ENCODE measurements at regions not wholly inside any gene's neighbourhood (a gene's known extent, or its start where the extent isn't known, plus 50 kb on each side); places are given as distances from the start of the nearest gene placed in this dataset.
"Not testable (repeated sequence)": the region's sequence is repeated elsewhere in the genome, so short reads cannot be mapped to it uniquely, and the experiment has no call there.

DNA sequence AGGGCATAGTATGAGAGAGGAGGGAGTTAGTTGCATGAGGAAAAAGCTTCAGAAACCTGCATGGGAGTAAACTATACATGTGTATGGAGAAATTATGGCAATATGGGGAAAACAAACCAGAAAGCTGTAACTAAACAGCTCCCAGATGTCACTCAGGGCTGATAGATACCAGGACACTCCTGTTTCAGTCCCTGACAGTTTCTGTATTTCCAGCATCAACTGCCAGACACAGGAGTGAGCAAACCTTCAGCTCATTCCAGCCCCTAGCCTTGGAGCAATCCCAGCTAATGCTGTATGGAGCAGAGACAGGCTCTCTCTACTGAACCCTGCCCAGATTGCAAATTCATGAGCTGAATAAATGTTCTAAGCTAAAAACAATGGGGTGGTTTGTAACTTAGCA, 382.9 kb upstream of the MAGEB18 start:
- TF ChIP-seq, protein P1, sequence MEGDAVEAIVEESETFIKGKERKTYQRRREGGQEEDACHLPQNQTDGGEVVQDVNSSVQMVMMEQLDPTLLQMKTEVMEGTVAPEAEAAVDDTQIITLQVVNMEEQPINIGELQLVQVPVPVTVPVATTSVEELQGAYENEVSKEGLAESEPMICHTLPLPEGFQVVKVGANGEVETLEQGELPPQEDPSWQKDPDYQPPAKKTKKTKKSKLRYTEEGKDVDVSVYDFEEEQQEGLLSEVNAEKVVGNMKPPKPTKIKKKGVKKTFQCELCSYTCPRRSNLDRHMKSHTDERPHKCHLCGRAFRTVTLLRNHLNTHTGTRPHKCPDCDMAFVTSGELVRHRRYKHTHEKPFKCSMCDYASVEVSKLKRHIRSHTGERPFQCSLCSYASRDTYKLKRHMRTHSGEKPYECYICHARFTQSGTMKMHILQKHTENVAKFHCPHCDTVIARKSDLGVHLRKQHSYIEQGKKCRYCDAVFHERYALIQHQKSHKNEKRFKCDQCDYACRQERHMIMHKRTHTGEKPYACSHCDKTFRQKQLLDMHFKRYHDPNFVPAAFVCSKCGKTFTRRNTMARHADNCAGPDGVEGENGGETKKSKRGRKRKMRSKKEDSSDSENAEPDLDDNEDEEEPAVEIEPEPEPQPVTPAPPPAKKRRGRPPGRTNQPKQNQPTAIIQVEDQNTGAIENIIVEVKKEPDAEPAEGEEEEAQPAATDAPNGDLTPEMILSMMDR (IDR thresholded peaks at IDR 0.05) = no peak
- Mint-ChIP-seq H3K27me3 (no peaks in the 10 kb centered on the region), H3K4me1 (ENCODE audit: low read depth) (no peaks in the 10 kb centered on the region), H3K4me3 (no peak overlapping the region), H3K9me3 (no peaks in the 10 kb centered on the region), H3K36me3 (ENCODE audit: low read depth) (no peaks in the 10 kb centered on the region), H3K27ac (no peak overlapping the region)
- intact Hi-C loops (cut with micrococcal nuclease) = no loop called here
- ChIA-PET POLR2A (no interaction called here), CTCF (no interaction called here)
- ATAC-seq = no peak
- DNase-seq = no peak

DNA sequence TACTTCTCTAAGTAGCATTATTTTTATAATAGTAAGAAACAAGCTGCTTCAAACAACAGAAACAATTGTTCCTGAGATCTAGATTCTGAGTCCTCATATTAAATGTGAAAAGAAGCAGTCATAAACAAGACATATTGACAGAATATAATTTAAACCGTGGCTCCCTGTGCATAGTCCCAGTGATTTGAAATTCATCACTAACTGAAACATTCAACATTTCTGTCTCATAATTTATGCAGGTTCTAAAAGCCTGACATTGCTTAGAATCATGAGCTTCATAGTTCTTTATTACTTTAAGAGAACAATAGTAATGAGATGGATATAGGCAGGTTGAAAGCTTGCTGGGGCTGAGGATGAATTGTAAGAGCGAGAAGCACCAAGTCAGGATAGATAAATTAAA, 375.5 kb upstream of the MAGEB18 start:
- ATAC-seq (no peak), DNase-seq (no peak)
- Mint-ChIP-seq H3K36me3 (ENCODE audit: low read depth) (no peaks in the 10 kb centered on the region), H3K27me3 (no peaks in the 10 kb centered on the region), H3K27ac (no peak overlapping the region), H3K4me1 (ENCODE audit: low read depth) (no peaks in the 10 kb centered on the region), H3K4me3 (no peak overlapping the region), H3K9me3 (no peaks in the 10 kb centered on the region)
- CTCF ChIA-PET = no interaction called here
- intact Hi-C loops (cut with micrococcal nuclease) = no loop called here
- POLR2A ChIA-PET = no interaction called here
- TF ChIP-seq, protein P1 (IDR thresholded peaks at IDR 0.05) = no peak

DNA sequence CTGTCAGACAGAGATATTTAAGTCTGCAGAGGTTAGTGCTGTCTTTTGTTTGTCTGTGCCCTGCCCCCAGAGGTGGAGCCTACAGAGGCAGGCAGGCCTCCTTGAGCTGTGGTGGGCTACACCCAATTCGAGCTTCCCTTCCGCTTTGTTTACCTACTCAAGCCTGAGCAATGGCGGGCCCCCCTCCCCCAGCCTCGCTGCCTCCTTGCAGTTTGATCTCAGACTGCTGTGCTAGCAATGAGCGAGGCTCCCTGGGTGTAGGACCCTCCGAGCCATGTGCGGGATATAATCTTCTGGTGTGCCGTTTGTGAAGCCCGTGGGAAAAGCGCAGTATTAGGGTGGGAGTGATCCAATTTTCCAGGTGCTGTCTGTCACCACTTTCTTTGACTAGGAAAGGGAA, 366.3 kb upstream of the MAGEB18 start:
- H3K4me1 Mint-ChIP-seq (ENCODE audit: low read depth); H3K27me3 Mint-ChIP-seq; H3K4me3 Mint-ChIP-seq; POLR2A ChIA-PET; H3K27ac Mint-ChIP-seq; H3K36me3 Mint-ChIP-seq (ENCODE audit: low read depth); H3K9me3 Mint-ChIP-seq; CTCF ChIA-PET; DNase-seq; ATAC-seq; intact Hi-C loops (cut with micrococcal nuclease): not testable (repeated sequence)

DNA sequence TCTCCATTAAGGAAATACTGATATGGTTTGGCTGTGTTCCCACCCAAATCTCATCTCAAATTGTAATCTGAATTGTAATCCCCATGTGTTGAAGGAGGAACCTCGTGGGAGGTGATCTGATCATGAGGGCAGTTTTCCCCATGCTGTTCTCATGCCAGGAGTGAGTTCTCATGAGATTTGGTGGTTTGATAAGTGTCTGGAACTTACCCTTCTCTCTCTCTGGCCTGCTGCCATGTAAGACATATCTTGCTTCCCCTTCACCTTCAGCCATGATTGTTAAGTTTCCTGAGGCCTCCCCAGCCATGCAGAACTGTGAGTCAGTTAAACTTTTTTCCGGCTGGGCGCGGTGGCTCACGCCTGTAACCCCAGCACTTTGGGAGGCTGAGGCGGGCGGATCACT, 340.3 kb upstream of the MAGEB18 start:
- H3K9me3 Mint-ChIP-seq; DNase-seq; H3K36me3 Mint-ChIP-seq (ENCODE audit: low read depth); ATAC-seq; H3K4me3 Mint-ChIP-seq; intact Hi-C loops (cut with micrococcal nuclease); CTCF ChIA-PET; POLR2A ChIA-PET; H3K27ac Mint-ChIP-seq; H3K4me1 Mint-ChIP-seq (ENCODE audit: low read depth); H3K27me3 Mint-ChIP-seq: not testable (repeated sequence)

DNA sequence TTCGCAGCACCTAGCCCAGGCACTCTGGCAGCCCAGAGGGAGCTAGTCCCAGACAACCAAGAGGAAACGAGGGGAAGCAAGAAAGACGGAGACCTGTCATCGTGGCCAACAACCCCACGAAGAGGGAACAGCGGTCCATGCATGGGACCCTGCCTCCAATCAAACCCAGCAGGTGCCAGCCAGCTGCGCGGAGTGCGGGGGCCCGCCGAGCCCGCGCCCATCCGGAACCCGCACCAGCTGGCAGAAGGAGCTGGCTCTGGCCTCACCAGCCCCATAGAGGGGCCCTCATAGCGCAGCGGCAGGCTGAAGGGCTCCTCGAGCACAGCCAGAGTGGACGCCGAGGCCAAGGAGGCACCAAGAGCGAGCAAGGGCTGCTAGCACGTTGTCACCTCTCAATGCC, 332.4 kb upstream of the MAGEB18 start:
- ATAC-seq (no peak), DNase-seq (no peak)
- H3K4me3 Mint-ChIP-seq = no peak overlapping the region
- POLR2A ChIA-PET = no interaction called here
- intact Hi-C loops (cut with micrococcal nuclease) = no loop called here
- TF ChIP-seq, protein P1 (IDR thresholded peaks at IDR 0.05) = no peak
- H3K4me1 Mint-ChIP-seq (ENCODE audit: low read depth) = no peaks in the 10 kb centered on the region
- no peaks in the 10 kb centered on the region for H3K36me3 Mint-ChIP-seq (ENCODE audit: low read depth)
- no peaks in the 10 kb centered on the region for H3K27me3 Mint-ChIP-seq
- CTCF ChIA-PET = no interaction called here
- H3K9me3 Mint-ChIP-seq = peaks cover 2% of the 10 kb centered on the region
- no peak overlapping the region for H3K27ac Mint-ChIP-seq

DNA sequence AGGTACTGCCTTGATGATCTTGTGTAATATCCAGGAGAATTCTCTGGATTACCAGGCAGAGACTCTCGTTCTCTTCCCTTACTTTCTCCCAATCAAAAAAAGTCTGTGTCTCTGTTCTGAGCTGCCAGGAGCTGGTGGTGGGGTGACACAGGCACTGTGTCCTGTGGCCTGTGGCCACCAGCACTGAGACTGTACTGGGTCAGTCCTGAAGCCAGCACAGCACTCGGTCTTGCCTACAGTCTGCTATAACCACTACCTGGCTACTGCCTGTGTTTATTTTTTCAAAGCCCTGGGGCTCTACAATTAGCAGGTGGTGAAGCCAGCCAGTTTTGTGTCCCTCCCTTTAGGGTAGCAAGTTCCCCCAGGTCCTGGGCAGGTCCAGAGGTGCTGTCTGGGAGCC, 331.1 kb upstream of the MAGEB18 start:
- DNase-seq (no peak), ATAC-seq (no peak)
- Mint-ChIP-seq H3K36me3 (ENCODE audit: low read depth) (no peaks in the 10 kb centered on the region), H3K4me1 (ENCODE audit: low read depth) (no peaks in the 10 kb centered on the region), H3K27ac (no peak overlapping the region), H3K4me3 (no peak overlapping the region), H3K9me3 (peaks cover 2% of the 10 kb centered on the region), H3K27me3 (no peaks in the 10 kb centered on the region)
- TF ChIP-seq, protein P1 (IDR thresholded peaks at IDR 0.05) = no peak
- intact Hi-C loops (cut with micrococcal nuclease) = no loop called here
- ChIA-PET POLR2A (no interaction called here), CTCF (no interaction called here)
